WTC11 (cell line): ENCODE measurements at regions not wholly inside any gene's neighbourhood (a gene's known extent, or its start where the extent isn't known, plus 50 kb on each side); places are given as distances from the start of the nearest gene placed in this dataset.
A peak's percentile ranks its signal among the peaks of the same experiment; 100 is the strongest.

Experiments used
- ATAC-seq: fragments of 200-7000 bp; cut with Tn5 transposase; 2 replicates; pipeline ENCODE4 v1.10.0; 2021; ENCODE audit warnings: mild to moderate bottlenecking, moderate library complexity
- CTCF ChIA-PET: fragments of 300-600 bp; sonication (Branson Sonifier 250); formaldehyde crosslinking; loops from one replicate; lab custom pipeline; 2021; ENCODE audit warnings: antibody characterized with exemption; lab: Charles Lee
- POLR2A ChIA-PET: fragments of 350-600 bp; sonication (Branson Sonifier 250); formaldehyde crosslinking; loops from one replicate; lab custom pipeline; 2021; ENCODE audit warnings: antibody characterized with exemption; lab: Charles Lee
- DNase-seq: peaks from one replicate; pipeline ENCODE4 v3.0.0; 2021; ENCODE audit warnings: low spot score
- H3K27ac Mint-ChIP-seq: 2 replicates; pipeline ENCODE4 v1.8.0; 2021; ENCODE audit warnings: mixed read lengths
- H3K27me3 Mint-ChIP-seq: 2 replicates; pipeline ENCODE4 v1.8.0; 2021; ENCODE audit warnings: low read depth, mild to moderate bottlenecking, moderate library complexity, mixed read lengths
- H3K36me3 Mint-ChIP-seq: 2 replicates; pipeline ENCODE4 v1.8.0; 2021; ENCODE audit warnings: mixed read lengths
- H3K4me1 Mint-ChIP-seq: 2 replicates; pipeline ENCODE4 v1.8.0; 2022; ENCODE audit warnings: mixed read lengths
- H3K4me3 Mint-ChIP-seq: 2 replicates; pipeline ENCODE4 v1.8.0; 2021; ENCODE audit warnings: mild to moderate bottlenecking, moderate library complexity, mixed read lengths
- H3K9me3 Mint-ChIP-seq: 2 replicates; pipeline ENCODE4 v1.8.0; 2021; ENCODE audit warnings: mixed read lengths
- CREB1 ChIP-seq: sonication (generic); formaldehyde crosslinking; IDR thresholded peaks from 2 replicates; pipeline ENCODE4 v1.8.0; 2023; ENCODE audit warnings: mild to moderate bottlenecking, missing genetic modification reagents
- ESRRA ChIP-seq: sonication (generic); formaldehyde crosslinking; IDR thresholded peaks from 2 replicates; pipeline ENCODE4 v1.8.1; 2022; ENCODE audit warnings: mild to moderate bottlenecking, missing genetic modification reagents, borderline replicate concordance
- FOXK1 ChIP-seq: sonication (generic); formaldehyde crosslinking; IDR thresholded peaks from 2 replicates; pipeline ENCODE4 v1.8.0; 2022; ENCODE audit warnings: mild to moderate bottlenecking, moderate library complexity, missing genetic modification reagents
- FOXP1 ChIP-seq: sonication (generic); formaldehyde crosslinking; IDR thresholded peaks from 2 replicates; pipeline ENCODE4 v1.8.0; 2022; ENCODE audit warnings: missing genetic modification reagents, mild to moderate bottlenecking, moderate library complexity, borderline replicate concordance
- GRHL2 ChIP-seq: fragments of 250-450 bp; sonication (Bioruptor Pico); IDR thresholded peaks from 2 replicates; pipeline ENCODE4 v1.8.0; 2022; ENCODE audit warnings: mild to moderate bottlenecking, moderate library complexity; ENCODE audit not compliant: insufficient replicate concordance, severe bottlenecking
- IRF1 ChIP-seq: sonication (generic); formaldehyde crosslinking; IDR thresholded peaks from 2 replicates; pipeline ENCODE4 v1.8.0; 2023; ENCODE audit warnings: missing genetic modification reagents
- JUN ChIP-seq: sonication (generic); formaldehyde crosslinking; IDR thresholded peaks from 2 replicates; pipeline ENCODE4 v1.8.0; 2023; ENCODE audit warnings: mild to moderate bottlenecking, missing genetic modification reagents
- MXD4 ChIP-seq: fragments of 250-450 bp; sonication (Bioruptor Pico); IDR thresholded peaks from 2 replicates; pipeline ENCODE4 v1.8.0; 2021; ENCODE audit warnings: mild to moderate bottlenecking, moderate library complexity, borderline replicate concordance
- OVOL2 ChIP-seq: fragments of 250-450 bp; sonication (Bioruptor Pico); IDR thresholded peaks from 2 replicates; pipeline ENCODE4 v1.9.0; 2021; ENCODE audit warnings: mild to moderate bottlenecking, borderline replicate concordance
- RORB ChIP-seq: fragments of 250-450 bp; sonication (Bioruptor Pico); IDR thresholded peaks from 2 replicates; pipeline ENCODE4 v1.9.0; 2021; ENCODE audit warnings: mild to moderate bottlenecking
- SOX15 ChIP-seq: fragments of 250-450 bp; sonication (Bioruptor Pico); IDR thresholded peaks from 2 replicates; pipeline ENCODE4 v1.9.0; 2021; ENCODE audit warnings: mild to moderate bottlenecking
- USF1 ChIP-seq: sonication (generic); formaldehyde crosslinking; IDR thresholded peaks from 2 replicates; pipeline ENCODE4 v1.8.0; 2022; ENCODE audit warnings: mild to moderate bottlenecking, missing genetic modification reagents
- ZMAT4 ChIP-seq: fragments of 250-450 bp; sonication (Bioruptor Pico); IDR thresholded peaks from 2 replicates; pipeline ENCODE4 v1.9.0; 2021; ENCODE audit warnings: mild to moderate bottlenecking
- ZNF121 ChIP-seq: sonication (generic); formaldehyde crosslinking; IDR thresholded peaks from 2 replicates; pipeline ENCODE4 v1.8.0; 2023; ENCODE audit warnings: missing genetic modification reagents
- ZNF219 ChIP-seq: sonication (generic); formaldehyde crosslinking; IDR thresholded peaks from 2 replicates; pipeline ENCODE4 v1.8.0; 2023; ENCODE audit warnings: missing genetic modification reagents, mild to moderate bottlenecking, borderline replicate concordance
- ZNF232 ChIP-seq: sonication (generic); formaldehyde crosslinking; IDR thresholded peaks from 2 replicates; pipeline ENCODE4 v1.8.0; 2022; ENCODE audit warnings: mild to moderate bottlenecking, missing genetic modification reagents
- ZNF671 ChIP-seq: fragments of 250-450 bp; sonication (Bioruptor Pico); IDR thresholded peaks from 2 replicates; pipeline ENCODE4 v1.8.0; 2021; ENCODE audit warnings: mild to moderate bottlenecking
- TF ChIP-seq, protein P1 (sequence below): sonication (generic); formaldehyde crosslinking; conservative IDR thresholded peaks from 2 replicates; pipeline ENCODE4 v1.8.1; 2023; ENCODE audit warnings: mild to moderate bottlenecking, low read depth, missing genetic modification reagents, moderate library complexity
- TF ChIP-seq, protein P2 (sequence below): sonication (generic); formaldehyde crosslinking; IDR thresholded peaks from 2 replicates; pipeline ENCODE4 v1.8.0; 2022; ENCODE audit warnings: mild to moderate bottlenecking, missing genetic modification reagents
- TF ChIP-seq, protein P3 (sequence below): sonication (generic); formaldehyde crosslinking; IDR thresholded peaks from 2 replicates; pipeline ENCODE4 v1.8.1; 2022; ENCODE audit warnings: low read depth, missing genetic modification reagents, borderline replicate concordance

DNA sequence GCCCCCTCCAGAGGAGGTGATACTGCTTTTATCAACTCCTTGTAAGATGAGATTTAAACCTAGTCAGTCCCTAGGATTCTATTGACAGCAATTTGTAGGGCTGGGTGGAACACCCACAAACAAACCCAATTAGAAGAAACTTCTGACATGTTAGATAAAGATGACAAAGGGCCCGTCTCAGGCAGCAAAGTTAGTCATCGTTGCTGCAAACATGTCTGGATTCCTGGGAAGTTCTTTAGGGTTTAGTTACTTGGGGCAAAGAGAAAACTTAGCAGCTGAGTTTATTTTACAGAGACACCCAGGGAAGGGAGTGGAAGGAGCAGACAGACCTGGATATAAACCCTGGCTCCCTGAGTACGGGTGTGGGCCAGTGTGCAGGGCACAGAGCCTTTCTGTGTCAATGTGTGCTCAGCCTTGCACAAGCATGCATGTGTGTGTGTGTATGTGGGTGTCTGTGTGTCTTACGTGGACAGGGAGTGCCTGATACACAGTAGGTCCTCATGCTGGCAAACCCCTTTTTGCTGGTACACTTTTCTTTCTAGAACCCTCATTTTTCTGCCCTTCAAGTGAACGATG lies 130.0 kb upstream of the STX18 start (continued):
- TF ChIP-seq, protein P1, sequence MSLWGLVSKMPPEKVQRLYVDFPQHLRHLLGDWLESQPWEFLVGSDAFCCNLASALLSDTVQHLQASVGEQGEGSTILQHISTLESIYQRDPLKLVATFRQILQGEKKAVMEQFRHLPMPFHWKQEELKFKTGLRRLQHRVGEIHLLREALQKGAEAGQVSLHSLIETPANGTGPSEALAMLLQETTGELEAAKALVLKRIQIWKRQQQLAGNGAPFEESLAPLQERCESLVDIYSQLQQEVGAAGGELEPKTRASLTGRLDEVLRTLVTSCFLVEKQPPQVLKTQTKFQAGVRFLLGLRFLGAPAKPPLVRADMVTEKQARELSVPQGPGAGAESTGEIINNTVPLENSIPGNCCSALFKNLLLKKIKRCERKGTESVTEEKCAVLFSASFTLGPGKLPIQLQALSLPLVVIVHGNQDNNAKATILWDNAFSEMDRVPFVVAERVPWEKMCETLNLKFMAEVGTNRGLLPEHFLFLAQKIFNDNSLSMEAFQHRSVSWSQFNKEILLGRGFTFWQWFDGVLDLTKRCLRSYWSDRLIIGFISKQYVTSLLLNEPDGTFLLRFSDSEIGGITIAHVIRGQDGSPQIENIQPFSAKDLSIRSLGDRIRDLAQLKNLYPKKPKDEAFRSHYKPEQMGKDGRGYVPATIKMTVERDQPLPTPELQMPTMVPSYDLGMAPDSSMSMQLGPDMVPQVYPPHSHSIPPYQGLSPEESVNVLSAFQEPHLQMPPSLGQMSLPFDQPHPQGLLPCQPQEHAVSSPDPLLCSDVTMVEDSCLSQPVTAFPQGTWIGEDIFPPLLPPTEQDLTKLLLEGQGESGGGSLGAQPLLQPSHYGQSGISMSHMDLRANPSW (CRISPR knock-in tag): no peak
- no peak for TF ChIP-seq RORB (CRISPR knock-in tag)
- TF ChIP-seq IRF1: no peak
- TF ChIP-seq, protein P2, sequence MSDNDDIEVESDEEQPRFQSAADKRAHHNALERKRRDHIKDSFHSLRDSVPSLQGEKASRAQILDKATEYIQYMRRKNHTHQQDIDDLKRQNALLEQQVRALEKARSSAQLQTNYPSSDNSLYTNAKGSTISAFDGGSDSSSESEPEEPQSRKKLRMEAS (CRISPR knock-in tag): no peak
- TF ChIP-seq, all 79 proteins: peak for 0

DNA sequence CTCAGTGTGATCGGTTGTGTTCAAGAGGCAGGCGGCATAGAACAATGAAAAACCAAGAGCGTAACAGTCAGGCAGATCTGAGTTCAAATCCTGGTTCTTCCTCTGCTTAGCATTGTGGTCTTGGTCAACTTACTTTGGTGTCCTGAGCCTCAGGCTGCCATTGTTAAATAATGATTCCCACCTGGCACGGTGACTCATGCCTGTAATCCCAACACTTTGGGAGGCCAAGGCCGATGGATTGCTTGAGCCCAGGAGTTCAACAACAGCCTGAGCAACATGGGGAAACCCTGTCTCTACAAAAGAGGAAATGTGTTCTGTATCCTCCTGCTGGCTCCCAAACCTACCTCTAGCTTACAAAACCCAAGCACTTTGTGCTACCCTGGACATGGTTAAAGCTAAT lies 129.0 kb upstream of the STX18 start:
- CTCF ChIA-PET: no interaction called here
- Mint-ChIP-seq H3K36me3 (no peaks in the 10 kb centered on the region), H3K4me1 (peaks cover 65% of the 10 kb centered on the region), H3K9me3 (no peaks in the 10 kb centered on the region), H3K27me3 (no peaks in the 10 kb centered on the region)
- POLR2A ChIA-PET: no interaction called here
- no peak for ATAC-seq
- TF ChIP-seq ZNF219 (CRISPR knock-in tag): no peak
- no peak for TF ChIP-seq ZNF232 (CRISPR knock-in tag)
- TF ChIP-seq CREB1 (CRISPR knock-in tag): no peak
- no peak for TF ChIP-seq FOXK1 (CRISPR knock-in tag)
- no peak for TF ChIP-seq ZNF671
- no peak for TF ChIP-seq GRHL2 (CRISPR knock-in tag)
- TF ChIP-seq, all 79 proteins: peak for 0
- Mint-ChIP-seq H3K27ac (peak overlapping the region; percentile 39; the same call in 1 of the 2 replicates), H3K4me3 (no peak overlapping the region)
- DNase-seq: no peak

DNA sequence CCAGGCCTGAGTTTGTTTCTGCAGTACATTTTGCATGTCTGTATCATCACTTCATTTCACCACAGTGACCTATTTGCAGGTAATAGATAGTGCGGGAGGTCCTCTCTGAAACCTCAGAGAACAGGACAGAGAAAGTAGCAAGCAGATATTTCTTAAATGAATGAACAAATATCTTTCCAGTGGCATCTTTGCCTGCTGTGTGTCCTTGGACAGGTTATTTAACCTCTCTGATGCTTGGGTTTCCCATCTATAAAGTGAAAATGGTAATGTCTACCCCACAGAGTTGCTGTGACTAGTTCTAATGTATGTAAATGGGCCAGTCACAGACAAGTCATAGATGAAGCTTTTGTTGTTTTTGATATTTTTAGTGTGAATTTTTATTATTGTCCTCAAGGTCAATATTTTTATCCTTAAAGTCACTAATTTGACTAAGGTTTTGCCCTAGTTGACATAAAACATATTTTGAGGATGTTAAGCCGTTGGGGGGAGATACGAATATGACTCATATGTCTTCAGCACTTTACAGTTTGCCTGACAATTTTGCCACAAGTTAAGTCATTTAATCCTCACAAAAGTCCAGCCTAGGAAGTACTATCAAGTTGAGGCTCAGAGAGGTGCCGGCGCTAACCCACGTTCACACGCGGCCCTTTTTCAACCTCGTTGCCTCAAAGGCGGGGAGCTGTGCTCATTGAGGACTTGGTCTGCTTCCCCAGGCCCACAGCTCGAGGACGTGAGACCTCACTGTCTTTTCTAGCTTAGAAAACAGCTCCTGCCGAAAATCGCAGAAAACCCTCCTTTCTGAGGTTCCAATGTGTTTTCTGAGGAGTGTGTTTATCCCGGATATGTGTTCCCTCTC lies 126.7 kb upstream of the STX18 start:
- no peaks in the 10 kb centered on the region for H3K27me3 Mint-ChIP-seq
- H3K4me3 Mint-ChIP-seq: peak overlapping the region; percentile 64
- no peak for DNase-seq
- CTCF ChIA-PET: interaction anchor here (0.6 to 3.2 kb wide), 28 partner anchors 8 to 281 kb away, joined by 3 to 27 read pairs (median 4); partner anchors contain the start of genes MSX1, NSG1 and STX18
- POLR2A ChIA-PET: interaction anchor here (1.2 to 1.3 kb wide), 3 partner anchors 27 to 94 kb away, joined by 3 to 5 read pairs (median 3); no protein-coding TSS in a partner anchor
- H3K4me1 Mint-ChIP-seq: peaks cover 74% of the 10 kb centered on the region
- no peaks in the 10 kb centered on the region for H3K36me3 Mint-ChIP-seq
- H3K27ac Mint-ChIP-seq: peak overlapping the region; percentile 98
- TF ChIP-seq ZNF121: no peak
- peak; percentile 27; the same call in 1 of the 2 replicates for TF ChIP-seq FOXP1 (CRISPR knock-in tag)
- no peak for TF ChIP-seq ZNF232 (CRISPR knock-in tag)
- no peak for TF ChIP-seq JUN (CRISPR knock-in tag)
- TF ChIP-seq, all 79 proteins: peak for 1
- no peaks in the 10 kb centered on the region for H3K9me3 Mint-ChIP-seq
- ATAC-seq: no peak

DNA sequence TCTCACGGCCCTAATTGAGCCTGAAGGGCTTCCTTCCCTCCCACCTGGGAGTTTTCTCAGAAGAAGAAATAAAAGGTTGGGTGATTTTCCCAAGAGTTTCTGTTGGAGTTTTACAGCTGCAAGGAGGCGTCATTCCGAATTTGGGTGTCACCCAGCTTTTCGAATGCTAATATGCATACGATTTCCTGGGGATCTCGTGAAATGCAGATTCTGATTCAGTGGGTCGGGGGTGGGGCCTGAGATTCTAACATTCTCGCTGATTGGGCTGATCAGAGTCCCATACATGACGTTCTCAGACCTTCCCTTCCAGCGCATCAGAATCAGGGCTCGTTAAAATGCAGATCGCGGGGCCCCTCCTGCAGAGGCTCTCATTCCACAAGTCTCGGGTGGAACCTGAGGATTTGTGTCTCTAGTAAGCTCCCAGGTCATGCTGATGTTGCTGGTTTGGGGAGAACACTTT lies 125.8 kb upstream of the STX18 start:
- H3K27ac Mint-ChIP-seq: peak overlapping the region; percentile 98
- ATAC-seq: peak; percentile 59
- H3K4me1 Mint-ChIP-seq: peaks cover 68% of the 10 kb centered on the region
- H3K27me3 Mint-ChIP-seq: no peaks in the 10 kb centered on the region
- no peaks in the 10 kb centered on the region for H3K36me3 Mint-ChIP-seq
- H3K9me3 Mint-ChIP-seq: no peaks in the 10 kb centered on the region
- ChIA-PET CTCF (interaction anchor here (0.6 to 3.2 kb wide), 10 partner anchors 10 to 283 kb away, joined by 3 to 23 read pairs (median 6); no protein-coding TSS in a partner anchor), POLR2A (interaction anchor here (0.6 to 1.5 kb wide), 4 partner anchors 26 to 197 kb away, joined by 3 read pairs; no protein-coding TSS in a partner anchor)
- peak; percentile 39 for DNase-seq
- H3K4me3 Mint-ChIP-seq: peak overlapping the region; percentile 64
- no peak for TF ChIP-seq IRF1
- TF ChIP-seq OVOL2 (CRISPR knock-in tag): no peak
- no peak for TF ChIP-seq MXD4 (CRISPR knock-in tag)
- no peak for TF ChIP-seq USF1 (CRISPR knock-in tag)
- TF ChIP-seq ZMAT4 (CRISPR knock-in tag): no peak
- TF ChIP-seq SOX15 (CRISPR knock-in tag): no peak
- no peak for TF ChIP-seq ESRRA (CRISPR knock-in tag)
- TF ChIP-seq, protein P3, sequence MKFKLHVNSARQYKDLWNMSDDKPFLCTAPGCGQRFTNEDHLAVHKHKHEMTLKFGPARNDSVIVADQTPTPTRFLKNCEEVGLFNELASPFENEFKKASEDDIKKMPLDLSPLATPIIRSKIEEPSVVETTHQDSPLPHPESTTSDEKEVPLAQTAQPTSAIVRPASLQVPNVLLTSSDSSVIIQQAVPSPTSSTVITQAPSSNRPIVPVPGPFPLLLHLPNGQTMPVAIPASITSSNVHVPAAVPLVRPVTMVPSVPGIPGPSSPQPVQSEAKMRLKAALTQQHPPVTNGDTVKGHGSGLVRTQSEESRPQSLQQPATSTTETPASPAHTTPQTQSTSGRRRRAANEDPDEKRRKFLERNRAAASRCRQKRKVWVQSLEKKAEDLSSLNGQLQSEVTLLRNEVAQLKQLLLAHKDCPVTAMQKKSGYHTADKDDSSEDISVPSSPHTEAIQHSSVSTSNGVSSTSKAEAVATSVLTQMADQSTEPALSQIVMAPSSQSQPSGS (CRISPR knock-in tag): no peak
